AG04449 (cell line): ENCODE measurements at regions not wholly inside any gene's neighbourhood (a gene's known extent, or its start where the extent isn't known, plus 50 kb on each side); places are given as distances from the start of the nearest gene placed in this dataset.

ENCODE experiments used
- CTCF ChIA-PET: fragments of 350-600 bp; formaldehyde crosslinking; extraction: SDS; loops from one replicate; lab custom pipeline; 2021; ENCODE audit warnings: antibody characterized with exemption; lab: Yijun Ruan, JAX
- POLR2A ChIA-PET: fragments of 400-600, 350-600 bp; formaldehyde crosslinking; extraction: SDS; loops from one replicate; lab custom pipeline; 2020; ENCODE audit warnings: antibody characterized with exemption, inconsistent platforms; lab: Yijun Ruan, JAX
- DNase-seq: peaks from one replicate; pipeline ENCODE4 v3.0.0-alpha.2; 2010; ENCODE audit warnings: low read depth, low spot score
- H3K4me3 ChIP-seq: 2 replicates; pipeline ENCODE4 v1.5.1; 2011; ENCODE audit warnings: low read depth, mild to moderate bottlenecking, control low read depth, low read length
- CTCF ChIP-seq: IDR thresholded peaks from one replicate; pipeline ENCODE4 v1.5.1; 2011; ENCODE audit warnings: mild to moderate bottlenecking, moderate library complexity, low read length, control low read depth, inconsistent platforms; ENCODE audit not compliant: insufficient read depth; ENCODE audit errors: missing control alignments

- TF ChIP-seq CTCF = no peak
- ChIA-PET CTCF (no interaction called here), POLR2A (no interaction called here)
- DNase-seq = no peak
- no peak overlapping the region for H3K4me3 ChIP-seq
These were observed 2089.3 kb downstream of the MAT2B start for GRCh38 chr5:165594693-165595092.

- no peak for TF ChIP-seq CTCF
These were observed 2097.1 kb downstream of the MAT2B start for GRCh38 chr5:165602529-165602928.

GRCh38 chr5:165607026-165607425, 2101.6 kb downstream of the MAT2B start:
- POLR2A ChIA-PET = no interaction called here
- CTCF ChIA-PET = no interaction called here
- H3K4me3 ChIP-seq = no peak overlapping the region
- TF ChIP-seq CTCF = no peak
- no peak for DNase-seq

More at GRCh38 chr5:165602529-165602928, 2097.1 kb downstream of the MAT2B start:
- ChIA-PET CTCF (no interaction called here), POLR2A (no interaction called here)
- DNase-seq = no peak
- no peak overlapping the region for H3K4me3 ChIP-seq

- ChIA-PET POLR2A (no interaction called here), CTCF (no interaction called here)
- TF ChIP-seq CTCF = no peak
- H3K4me3 ChIP-seq = no peak overlapping the region
- DNase-seq = no peak
These were observed 2104.5 kb downstream of the MAT2B start for GRCh38 chr5:165609871-165610270.

GRCh38 chr5:165616490-165617405, 2111.3 kb downstream of the MAT2B start:
- CTCF ChIA-PET = no interaction called here
- DNase-seq = no peak

More at GRCh38 chr5:165616490-165617405, 2111.3 kb downstream of the MAT2B start:
- POLR2A ChIA-PET = no interaction called here
- TF ChIP-seq CTCF = no peak
- no peak overlapping the region for H3K4me3 ChIP-seq
